Breast epithelium (tissue), 4 donors: ENCODE measurements at regions not wholly inside any gene's neighbourhood (a gene's known extent, or its start where the extent isn't known, plus 50 kb on each side); places are given as distances from the start of the nearest gene placed in this dataset.

ENCODE experiments used
- DNase-seq, 2 donors: peaks; one replicate each; pipeline ENCODE4 v3.0.0-alpha.2; 2019; ENCODE audit warnings: low spot score in 2 of 2
- H3K27ac ChIP-seq, 2 donors: fragments of 200-600 bp; sonication (generic) in 1 of 2; one replicate each; pipeline ENCODE4 v1.5.1; 2016 to 2019; ENCODE audit warnings: mild to moderate bottlenecking in 1 of 2
- H3K27me3 ChIP-seq, 2 donors: fragments of 200-600 bp; sonication (generic) in 1 of 2; one replicate each; pipeline versions ENCODE4 v1.5.1 to v1.6.0; 2017 to 2019; ENCODE audit warnings: control low read depth in 1 of 2, mild to moderate bottlenecking in 1 of 2
- H3K36me3 ChIP-seq: fragments of 200-600 bp; one replicate; pipeline ENCODE4 v1.5.1; 2019
- H3K4me1 ChIP-seq, 2 donors: fragments of 200-600 bp; sonication (generic); one replicate each; pipeline ENCODE4 v1.5.1; 2016 to 2019; ENCODE audit warnings: control low read depth in 1 of 2
- H3K4me3 ChIP-seq, 3 donors: fragments of 200-600 bp; sonication (generic); 1 replicate in 2 of 3; 2 replicates in 1 of 3; pipeline ENCODE4 v1.5.1; 2016 to 2019; ENCODE audit warnings: mild to moderate bottlenecking in 3 of 3, moderate library complexity in 2 of 3
- H3K9me3 ChIP-seq, 2 donors: fragments of 200-600 bp; sonication (generic) in 1 of 2; one replicate each; pipeline ENCODE4 v1.5.1; 2016 to 2019; ENCODE audit warnings: control low read depth in 1 of 2
- POLR2A ChIP-seq: fragments of 450-650 bp; IDR thresholded peaks from one replicate; pipeline ENCODE4 v1.6.1; 2016; ENCODE audit warnings: antibody characterized with exemption, mild to moderate bottlenecking, moderate library complexity
- POLR2AphosphoS5 ChIP-seq, 3 donors: sonication (generic); formaldehyde crosslinking; IDR thresholded peaks; one replicate each; pipeline ENCODE4 v1.6.1; 2017; ENCODE audit warnings: antibody characterized with exemption in 3 of 3
- intact Hi-C: fragments of 100-400 bp; cut with DNase I; formaldehyde crosslinking; loops from one replicate; pipeline ENCODE4 v1.15.1; 2023; ENCODE audit warnings: low total_unique reads
- TF ChIP-seq, protein P1 (sequence below), 3 donors: fragments of 450-650 bp; IDR thresholded peaks; one replicate each; pipeline ENCODE4 v1.5.1; 2016 to 2017; ENCODE audit warnings: antibody characterized with exemption in 3 of 3, mild to moderate bottlenecking in 3 of 3, moderate library complexity in 3 of 3

GRCh38 chr5:72000707-72001106, 106.6 kb upstream of the MAP1B start:
- H3K27me3 ChIP-seq = no peaks in the 10 kb centered on the region
- no peak overlapping the region for H3K27ac ChIP-seq
- DNase-seq = no peak
- H3K4me1 ChIP-seq = peaks cover 0 to 3% of the 10 kb centered on the region in 2 donors
- H3K4me3 ChIP-seq = no peak overlapping the region
- TF ChIP-seq, protein P1, sequence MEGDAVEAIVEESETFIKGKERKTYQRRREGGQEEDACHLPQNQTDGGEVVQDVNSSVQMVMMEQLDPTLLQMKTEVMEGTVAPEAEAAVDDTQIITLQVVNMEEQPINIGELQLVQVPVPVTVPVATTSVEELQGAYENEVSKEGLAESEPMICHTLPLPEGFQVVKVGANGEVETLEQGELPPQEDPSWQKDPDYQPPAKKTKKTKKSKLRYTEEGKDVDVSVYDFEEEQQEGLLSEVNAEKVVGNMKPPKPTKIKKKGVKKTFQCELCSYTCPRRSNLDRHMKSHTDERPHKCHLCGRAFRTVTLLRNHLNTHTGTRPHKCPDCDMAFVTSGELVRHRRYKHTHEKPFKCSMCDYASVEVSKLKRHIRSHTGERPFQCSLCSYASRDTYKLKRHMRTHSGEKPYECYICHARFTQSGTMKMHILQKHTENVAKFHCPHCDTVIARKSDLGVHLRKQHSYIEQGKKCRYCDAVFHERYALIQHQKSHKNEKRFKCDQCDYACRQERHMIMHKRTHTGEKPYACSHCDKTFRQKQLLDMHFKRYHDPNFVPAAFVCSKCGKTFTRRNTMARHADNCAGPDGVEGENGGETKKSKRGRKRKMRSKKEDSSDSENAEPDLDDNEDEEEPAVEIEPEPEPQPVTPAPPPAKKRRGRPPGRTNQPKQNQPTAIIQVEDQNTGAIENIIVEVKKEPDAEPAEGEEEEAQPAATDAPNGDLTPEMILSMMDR (IDR thresholded peaks at IDR 0.05) = no peak
- TF ChIP-seq POLR2AphosphoS5 (IDR thresholded peaks at IDR 0.05) = no peak
- no peak for TF ChIP-seq POLR2A
- intact Hi-C loops = no loop called here
- no peaks in the 10 kb centered on the region for H3K36me3 ChIP-seq
- no peaks in the 10 kb centered on the region for H3K9me3 ChIP-seq

DNA sequence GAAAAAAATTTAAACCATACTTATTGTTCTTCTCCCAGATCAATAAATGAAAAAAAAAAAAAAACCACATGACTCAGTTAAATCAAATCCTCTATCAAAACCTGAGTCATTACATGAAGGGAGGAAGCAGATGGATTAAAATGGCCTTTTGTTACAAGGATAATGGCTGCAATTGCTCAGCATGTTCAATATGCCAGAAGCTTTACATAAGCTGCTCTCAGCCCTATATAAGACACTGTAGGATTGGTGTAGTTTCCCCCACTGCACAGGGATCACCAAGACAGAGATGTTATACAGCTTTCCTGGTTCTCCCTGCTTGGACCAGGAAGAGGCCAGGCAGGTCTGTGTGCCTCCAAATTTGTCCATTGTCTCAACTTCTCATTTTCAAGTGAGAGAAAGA, 101.6 kb upstream of the MAP1B start:
- Histone ChIP-seq H3K9me3 (no peaks in the 10 kb centered on the region), H3K4me1 (no peaks in the 10 kb centered on the region), H3K36me3 (no peaks in the 10 kb centered on the region), H3K27me3 (no peaks in the 10 kb centered on the region), H3K27ac (no peak overlapping the region), H3K4me3 (no peak overlapping the region)
- intact Hi-C loops = no loop called here
- DNase-seq = no peak
- TF ChIP-seq POLR2A = no peak
- TF ChIP-seq, protein P1 (IDR thresholded peaks at IDR 0.05) = no peak
- no peak for TF ChIP-seq POLR2AphosphoS5 (IDR thresholded peaks at IDR 0.05)

DNA sequence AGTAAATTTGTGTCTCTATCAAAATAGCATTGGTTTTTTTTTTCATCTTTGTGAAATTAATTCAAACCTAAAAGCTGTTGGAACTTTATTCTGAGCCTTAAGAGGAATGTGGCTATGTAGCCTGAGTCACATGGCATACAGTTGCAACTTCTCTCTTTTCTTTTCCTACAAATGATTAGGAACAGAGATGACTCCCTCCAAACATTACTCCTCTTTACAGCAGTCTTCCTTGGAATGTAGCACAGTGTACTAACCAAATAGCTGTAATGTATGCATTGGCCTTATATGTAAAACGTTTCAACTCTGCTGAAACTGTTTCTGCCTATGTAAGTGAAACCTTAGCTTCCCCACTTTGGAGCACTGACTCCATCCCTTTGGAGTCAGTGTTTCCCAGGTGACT, 100.9 kb upstream of the MAP1B start:
- H3K4me1 ChIP-seq = no peaks in the 10 kb centered on the region
- no peak for DNase-seq
- H3K9me3 ChIP-seq = no peaks in the 10 kb centered on the region
- no peaks in the 10 kb centered on the region for H3K27me3 ChIP-seq
- intact Hi-C loops = no loop called here
- H3K4me3 ChIP-seq = no peak overlapping the region
- no peak overlapping the region for H3K27ac ChIP-seq
- TF ChIP-seq, protein P1 (IDR thresholded peaks at IDR 0.05) = no peak
- TF ChIP-seq POLR2AphosphoS5 (IDR thresholded peaks at IDR 0.05) (no peak), POLR2A (no peak)
- H3K36me3 ChIP-seq = no peaks in the 10 kb centered on the region

DNA sequence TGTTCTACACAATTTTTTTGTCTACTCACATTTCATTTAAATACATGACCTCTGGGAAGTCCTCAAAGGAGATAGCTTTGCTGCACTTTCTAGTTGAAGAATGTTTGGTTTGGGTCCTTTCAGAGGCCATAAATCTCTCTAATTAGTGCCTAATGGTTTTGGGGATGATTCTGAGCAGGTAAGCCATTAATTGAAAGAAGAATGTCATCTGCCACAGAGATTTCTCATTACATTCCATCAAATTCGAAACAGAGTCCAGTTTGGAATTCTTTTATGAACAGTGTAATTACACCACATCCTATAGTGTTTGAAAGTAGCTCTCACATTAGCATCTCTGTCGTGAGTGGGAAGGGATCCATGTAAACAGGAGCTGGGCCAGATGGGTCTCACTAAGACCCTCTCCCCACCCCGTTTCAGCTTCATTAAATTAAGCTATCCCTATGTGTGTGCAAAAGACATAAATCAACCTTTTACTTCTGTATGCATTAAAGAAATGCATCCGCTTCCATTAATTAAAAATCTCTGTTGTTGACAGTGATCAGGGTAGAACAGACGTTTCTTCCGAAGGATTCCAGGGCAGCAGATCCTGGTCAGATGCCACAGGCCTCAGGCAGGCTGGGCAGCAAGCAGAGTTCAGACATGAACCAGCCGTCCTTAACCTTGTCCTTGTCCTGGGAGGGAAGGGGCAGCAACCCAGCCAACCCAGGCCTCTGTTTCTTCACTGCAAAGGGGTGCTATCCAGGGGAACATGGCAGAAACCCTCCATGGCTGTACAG, 99.8 kb upstream of the MAP1B start:
- Histone ChIP-seq H3K9me3 (no peaks in the 10 kb centered on the region), H3K4me1 (no peaks in the 10 kb centered on the region), H3K36me3 (no peaks in the 10 kb centered on the region), H3K27ac (no peak overlapping the region), H3K27me3 (no peaks in the 10 kb centered on the region), H3K4me3 (no peak overlapping the region)
- intact Hi-C loops = no loop called here
- DNase-seq = no peak
- TF ChIP-seq, protein P1 (IDR thresholded peaks at IDR 0.05) = no peak

DNA sequence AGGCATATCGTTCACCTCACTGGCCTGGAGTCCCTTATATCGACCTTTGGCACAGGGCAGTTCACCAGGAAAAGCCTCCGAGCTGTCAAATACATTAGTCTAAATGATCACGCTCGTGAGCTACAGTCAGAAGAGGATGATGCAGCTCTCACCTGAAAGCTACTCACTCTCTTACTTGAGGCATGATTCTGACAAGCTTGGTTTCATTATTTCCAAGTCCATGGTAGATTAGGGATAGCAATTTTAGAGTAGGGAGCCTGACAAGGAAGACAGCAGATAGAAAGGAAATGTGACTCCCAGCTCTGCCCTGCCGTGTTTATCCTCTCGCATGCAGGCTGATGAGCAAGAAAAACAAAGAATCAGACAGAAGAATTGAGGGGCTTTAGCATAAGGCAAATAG, 98.0 kb upstream of the MAP1B start:
- no peaks in the 10 kb centered on the region for H3K36me3 ChIP-seq
- TF ChIP-seq, protein P1 (IDR thresholded peaks at IDR 0.05) = no peak
- TF ChIP-seq POLR2A = no peak
- H3K9me3 ChIP-seq = no peaks in the 10 kb centered on the region
- no peaks in the 10 kb centered on the region for H3K27me3 ChIP-seq
- DNase-seq = no peak
- no peak overlapping the region for H3K27ac ChIP-seq
- intact Hi-C loops = no loop called here
- no peak overlapping the region for H3K4me3 ChIP-seq
- no peaks in the 10 kb centered on the region for H3K4me1 ChIP-seq
